Neuron (in vitro differentiated cells): ENCODE measurements at regions not wholly inside any gene's neighbourhood (a gene's known extent, or its start where the extent isn't known, plus 50 kb on each side); places are given as distances from the start of the nearest gene placed in this dataset.

Source experiments
- H2AFZ ChIP-seq: one replicate; pipeline ENCODE4 v1.6.1; 2013; ENCODE audit warnings: low read depth, mild to moderate bottlenecking, inconsistent platforms, low read length, moderate library complexity
- H3K27me3 ChIP-seq: one replicate; pipeline ENCODE4 v1.6.1; 2013; ENCODE audit warnings: low read length; ENCODE audit not compliant: insufficient read depth
- H3K36me3 ChIP-seq: one replicate; pipeline ENCODE4 v1.6.1; 2013; ENCODE audit warnings: low read length; ENCODE audit not compliant: insufficient read depth
- H3K4me1 ChIP-seq: one replicate; pipeline ENCODE4 v1.6.1; 2013; ENCODE audit warnings: low read length; ENCODE audit not compliant: insufficient read depth
- H3K4me3 ChIP-seq: 2 replicates; pipeline ENCODE4 v1.5.1; 2013; ENCODE audit warnings: mild to moderate bottlenecking, low read length, moderate library complexity
- H3K9me3 ChIP-seq: one replicate; pipeline ENCODE4 v1.6.1; 2013; ENCODE audit warnings: low read length

GRCh38 chr7:124379296-124379695 lies 346.4 kb upstream of the TMEM229A start:
- Histone ChIP-seq H3K27me3 (no peaks in the 10 kb centered on the region), H3K9me3 (no peaks in the 10 kb centered on the region), H3K4me3 (no peak overlapping the region), H3K4me1 (no peaks in the 10 kb centered on the region), H3K36me3 (no peaks in the 10 kb centered on the region), H2AFZ (no peak overlapping the region)

DNA sequence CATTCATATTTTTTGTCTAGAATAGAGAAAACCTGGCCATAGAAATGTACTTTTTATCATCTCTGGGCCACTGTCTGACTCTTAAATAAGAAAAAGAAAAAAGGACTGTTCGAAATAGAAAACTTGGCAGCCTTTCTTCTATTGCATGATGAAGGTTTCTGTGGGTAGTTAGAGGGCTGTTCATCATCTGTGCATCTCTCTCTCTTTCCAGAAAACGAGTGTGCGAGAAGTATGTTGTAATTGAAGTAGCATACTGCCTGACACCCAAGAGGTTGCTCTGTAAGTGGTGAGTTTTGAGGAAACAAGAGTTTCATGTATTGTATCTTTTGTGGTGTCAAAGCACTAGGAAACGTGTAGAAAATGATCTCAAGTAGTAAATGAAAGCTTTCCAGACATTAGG lies 343.2 kb upstream of the TMEM229A start:
- Histone ChIP-seq H2AFZ (no peak overlapping the region), H3K9me3 (no peaks in the 10 kb centered on the region), H3K4me3 (no peak overlapping the region), H3K27me3 (no peaks in the 10 kb centered on the region), H3K4me1 (no peaks in the 10 kb centered on the region), H3K36me3 (no peaks in the 10 kb centered on the region)

DNA sequence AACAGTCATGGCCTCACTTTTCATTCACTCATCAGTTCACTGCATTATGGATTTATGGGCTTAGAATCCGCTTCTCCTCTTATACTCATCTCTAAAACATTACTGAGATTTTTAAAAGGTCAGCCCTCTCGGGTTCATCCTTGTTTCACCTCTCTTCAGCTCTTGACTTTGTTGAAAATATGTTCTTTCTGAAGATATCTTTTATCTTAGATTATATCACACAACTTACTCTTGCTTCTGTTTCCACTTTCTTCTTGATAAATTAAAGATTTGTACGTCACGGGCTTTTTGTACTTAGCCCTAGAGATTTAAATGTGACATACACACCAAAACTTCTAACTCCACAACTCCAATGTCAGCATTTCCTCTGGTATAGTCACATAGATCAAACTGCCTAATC lies 342.5 kb upstream of the TMEM229A start:
- H3K9me3 ChIP-seq, result no peaks in the 10 kb centered on the region
- H2AFZ ChIP-seq, result no peak overlapping the region
- H3K27me3 ChIP-seq, result no peaks in the 10 kb centered on the region
- no peaks in the 10 kb centered on the region for H3K36me3 ChIP-seq
- no peaks in the 10 kb centered on the region for H3K4me1 ChIP-seq
- H3K4me3 ChIP-seq, result no peak overlapping the region

DNA sequence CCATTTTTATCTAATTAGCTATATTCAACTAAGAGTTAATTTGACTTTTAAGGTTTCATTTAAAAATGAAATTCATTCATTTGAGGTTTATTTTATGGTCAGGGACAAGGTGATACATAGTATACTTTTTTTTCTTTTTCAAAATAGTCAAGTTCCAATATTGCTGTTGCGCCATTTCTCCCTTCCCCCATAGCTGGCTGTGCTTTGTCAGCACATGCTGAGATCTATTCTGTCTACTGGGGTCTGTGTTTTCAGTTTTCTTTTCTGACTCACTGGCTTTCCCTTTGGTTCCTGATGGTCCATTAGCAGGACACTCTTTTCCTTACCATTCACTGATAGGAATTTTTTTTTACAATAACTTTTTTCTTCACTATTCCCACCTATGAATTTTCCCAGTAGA lies 336.4 kb upstream of the TMEM229A start:
- Histone ChIP-seq H2AFZ (no peak overlapping the region), H3K36me3 (no peaks in the 10 kb centered on the region), H3K4me3 (no peak overlapping the region), H3K9me3 (no peaks in the 10 kb centered on the region), H3K27me3 (no peaks in the 10 kb centered on the region), H3K4me1 (peaks cover 4% of the 10 kb centered on the region)

GRCh38 chr7:124366118-124366517 lies 333.3 kb upstream of the TMEM229A start:
- Histone ChIP-seq H3K4me3 (no peak overlapping the region), H3K36me3 (no peaks in the 10 kb centered on the region), H2AFZ (no peak overlapping the region), H3K9me3 (no peaks in the 10 kb centered on the region), H3K4me1 (peaks cover 4% of the 10 kb centered on the region), H3K27me3 (no peaks in the 10 kb centered on the region)

DNA sequence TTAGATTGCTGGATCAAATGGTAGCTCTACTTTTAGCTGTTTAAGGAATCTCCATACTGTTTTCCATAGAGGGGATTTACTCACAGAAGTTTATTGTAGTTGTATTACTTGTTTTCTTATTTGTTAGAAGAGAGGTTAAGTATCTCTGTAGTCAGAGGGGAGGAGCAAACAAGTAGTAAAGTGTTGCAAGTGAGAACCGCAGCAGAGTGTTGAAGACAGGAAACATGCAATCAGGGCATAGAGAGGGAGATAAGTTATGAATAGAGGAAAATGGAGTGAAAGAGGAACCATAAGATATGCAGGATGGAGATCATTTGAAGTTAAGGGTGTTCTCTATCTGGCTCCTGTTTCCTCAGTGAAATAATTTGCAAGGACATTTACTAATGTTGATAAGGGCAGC lies 331.4 kb upstream of the TMEM229A start:
- Histone ChIP-seq H3K4me1 (no peaks in the 10 kb centered on the region), H2AFZ (no peak overlapping the region), H3K36me3 (no peaks in the 10 kb centered on the region), H3K9me3 (no peaks in the 10 kb centered on the region), H3K4me3 (no peak overlapping the region), H3K27me3 (no peaks in the 10 kb centered on the region)

- peaks cover 6% of the 10 kb centered on the region for H3K4me1 ChIP-seq
- no peak overlapping the region for H3K4me3 ChIP-seq
- H3K9me3 ChIP-seq, result no peaks in the 10 kb centered on the region
- H2AFZ ChIP-seq, result no peak overlapping the region
- no peaks in the 10 kb centered on the region for H3K27me3 ChIP-seq
- no peaks in the 10 kb centered on the region for H3K36me3 ChIP-seq
Observed at GRCh38 chr7:124354201-124354600, 321.3 kb upstream of the TMEM229A start.

GRCh38 chr7:124351950-124352349 lies 319.1 kb upstream of the TMEM229A start:
- no peak overlapping the region for H2AFZ ChIP-seq
- H3K27me3 ChIP-seq, result no peaks in the 10 kb centered on the region
- no peak overlapping the region for H3K4me3 ChIP-seq
- H3K4me1 ChIP-seq, result peaks cover 6% of the 10 kb centered on the region
- no peaks in the 10 kb centered on the region for H3K9me3 ChIP-seq
- H3K36me3 ChIP-seq, result no peaks in the 10 kb centered on the region

GRCh38 chr7:124349443-124349842 lies 316.6 kb upstream of the TMEM229A start:
- Histone ChIP-seq H3K36me3 (no peaks in the 10 kb centered on the region), H3K9me3 (no peaks in the 10 kb centered on the region), H2AFZ (no peak overlapping the region), H3K27me3 (no peaks in the 10 kb centered on the region), H3K4me1 (peaks cover 6% of the 10 kb centered on the region), H3K4me3 (no peak overlapping the region)

- H3K4me3 ChIP-seq, result no peak overlapping the region
- H3K27me3 ChIP-seq, result no peaks in the 10 kb centered on the region
- peaks cover 4% of the 10 kb centered on the region for H3K4me1 ChIP-seq
- H3K9me3 ChIP-seq, result no peaks in the 10 kb centered on the region
- no peak overlapping the region for H2AFZ ChIP-seq
- no peaks in the 10 kb centered on the region for H3K36me3 ChIP-seq
Observed at GRCh38 chr7:124338861-124339260, 306.0 kb upstream of the TMEM229A start.

DNA sequence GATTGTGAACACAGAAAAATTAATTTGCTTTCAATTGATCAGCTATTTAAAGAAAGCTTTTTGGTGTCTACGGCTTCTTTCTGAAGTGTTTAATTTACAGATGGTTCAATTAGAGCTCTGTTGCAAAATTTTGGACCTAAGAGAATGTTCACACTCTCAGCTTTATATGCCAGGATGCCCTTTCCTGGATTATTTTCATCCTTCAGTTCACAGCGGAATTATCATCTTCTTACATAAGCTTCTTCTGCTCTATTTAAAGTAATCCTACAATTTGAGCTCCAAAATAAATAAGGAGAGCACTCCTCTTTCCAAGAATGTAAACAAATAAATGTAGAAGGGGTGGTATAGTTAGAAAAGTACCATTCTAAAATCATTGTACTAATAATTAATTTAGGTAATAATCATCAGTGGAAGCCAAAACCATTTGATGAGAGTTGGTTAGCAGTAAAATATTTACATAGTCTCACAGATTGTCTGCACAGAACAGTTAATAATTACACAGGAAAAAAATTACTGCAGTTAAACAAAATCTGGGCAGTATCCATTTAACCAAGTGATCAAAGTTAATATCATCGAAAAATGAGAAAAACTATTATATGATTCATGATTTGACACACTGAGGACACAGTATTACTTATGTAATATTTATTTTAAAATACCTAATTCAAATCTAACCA lies 298.0 kb upstream of the TMEM229A start:
- no peaks in the 10 kb centered on the region for H3K4me1 ChIP-seq
- no peaks in the 10 kb centered on the region for H3K9me3 ChIP-seq
- no peak overlapping the region for H2AFZ ChIP-seq
- no peak overlapping the region for H3K4me3 ChIP-seq
- no peaks in the 10 kb centered on the region for H3K27me3 ChIP-seq
- H3K36me3 ChIP-seq, result no peaks in the 10 kb centered on the region

DNA sequence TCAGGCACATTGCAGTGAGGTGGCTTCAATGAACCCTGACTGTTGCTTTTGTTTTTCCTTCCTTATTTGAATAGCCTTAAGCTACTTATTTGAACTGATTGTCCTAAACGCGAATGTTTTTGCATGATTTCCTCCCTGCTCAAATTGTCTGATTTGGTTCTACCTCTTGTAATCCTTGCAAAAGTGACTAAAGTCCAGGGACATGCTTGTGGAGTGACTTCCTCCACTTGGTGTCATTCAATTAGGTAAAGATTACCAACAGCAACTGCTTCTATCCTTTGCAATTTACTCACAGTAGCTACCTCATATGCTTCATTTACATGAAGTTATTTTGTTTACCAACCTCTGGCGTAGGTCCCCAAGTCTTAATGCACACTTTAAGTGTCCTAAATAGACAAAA lies 295.9 kb upstream of the TMEM229A start:
- Histone ChIP-seq H3K4me1 (no peaks in the 10 kb centered on the region), H3K36me3 (no peaks in the 10 kb centered on the region), H3K9me3 (no peaks in the 10 kb centered on the region), H3K4me3 (no peak overlapping the region), H2AFZ (no peak overlapping the region), H3K27me3 (no peaks in the 10 kb centered on the region)

- Histone ChIP-seq H3K36me3 (no peaks in the 10 kb centered on the region), H3K9me3 (no peaks in the 10 kb centered on the region), H3K4me3 (no peak overlapping the region), H3K27me3 (no peaks in the 10 kb centered on the region), H3K4me1 (no peaks in the 10 kb centered on the region), H2AFZ (no peak overlapping the region)
Observed at GRCh38 chr7:124324262-124324661, 291.4 kb upstream of the TMEM229A start.

GRCh38 chr7:124323597-124323996 lies 290.7 kb upstream of the TMEM229A start:
- no peaks in the 10 kb centered on the region for H3K27me3 ChIP-seq
- no peak overlapping the region for H3K4me3 ChIP-seq
- no peak overlapping the region for H2AFZ ChIP-seq
- H3K4me1 ChIP-seq, result no peaks in the 10 kb centered on the region
- H3K9me3 ChIP-seq, result no peaks in the 10 kb centered on the region
- H3K36me3 ChIP-seq, result no peaks in the 10 kb centered on the region
